GM19438 (cell line): ENCODE measurements at regions not wholly inside any gene's neighbourhood (a gene's known extent, or its start where the extent isn't known, plus 50 kb on each side); places are given as distances from the start of the nearest gene placed in this dataset.

Source experiments
- ATAC-seq: cut with Tn5 transposase; IDR thresholded peaks from one replicate; pipeline ENCODE4 v1.9.1; 2021; ENCODE audit warnings: low read depth; ENCODE audit not compliant: unreplicated experiment

GRCh38 chr16:85317704-85318103 is 205.4 kb upstream of the CIBAR2 start:
- ATAC-seq: no peak

GRCh38 chr16:85319208-85319983 is 207.1 kb upstream of the CIBAR2 start:
- no peak for ATAC-seq

GRCh38 chr16:85319984-85320440 is 207.7 kb upstream of the CIBAR2 start:
- no peak for ATAC-seq

- no peak for ATAC-seq
Observed at GRCh38 chr16:85320677-85321385, 208.6 kb upstream of the CIBAR2 start.

GRCh38 chr16:85321509-85322271 is 209.4 kb upstream of the CIBAR2 start:
- no peak for ATAC-seq

GRCh38 chr16:85323230-85323960 is 211.1 kb upstream of the CIBAR2 start:
- no peak for ATAC-seq

GRCh38 chr16:85323961-85324253 is 211.6 kb upstream of the CIBAR2 start:
- ATAC-seq: no peak

- no peak for ATAC-seq
Observed at GRCh38 chr16:85324488-85324887, 212.2 kb upstream of the CIBAR2 start.

GRCh38 chr16:85326113-85326793 is 214.0 kb upstream of the CIBAR2 start:
- ATAC-seq: no peak

GRCh38 chr16:85326794-85327181 is 214.5 kb upstream of the CIBAR2 start:
- ATAC-seq: no peak

- no peak for ATAC-seq
Observed at GRCh38 chr16:85327731-85328675, 215.7 kb upstream of the CIBAR2 start.

- no peak for ATAC-seq
Observed at GRCh38 chr16:85328676-85329058, 216.4 kb upstream of the CIBAR2 start.

- ATAC-seq: no peak
Observed at GRCh38 chr16:85329059-85329812, 217.0 kb upstream of the CIBAR2 start.

- no peak for ATAC-seq
Observed at GRCh38 chr16:85330006-85330693, 217.9 kb upstream of the CIBAR2 start.

- no peak for ATAC-seq
Observed at GRCh38 chr16:85330694-85331188, 218.5 kb upstream of the CIBAR2 start.

GRCh38 chr16:85331688-85332087 is 219.4 kb upstream of the CIBAR2 start:
- ATAC-seq: no peak

- no peak for ATAC-seq
Observed at GRCh38 chr16:85332175-85332574, 219.9 kb upstream of the CIBAR2 start.

- ATAC-seq: no peak
Observed at GRCh38 chr16:85333337-85333736, 221.1 kb upstream of the CIBAR2 start.
